ENCODE measurements at regions not wholly inside any gene's neighbourhood (a gene's known extent, or its start where the extent isn't known, plus 50 kb on each side); places are given as distances from the start of the nearest gene placed in this dataset.

- Histone ChIP-seq H3K9me2 (ENCODE audit: insufficient read depth, low read length) (no peaks in the 10 kb centered on the region), H3K27ac (ENCODE audit: low read length) (no peak overlapping the region), H2AFZ (ENCODE audit: low read depth, low read length) (no peak overlapping the region), H3K27me3 (ENCODE audit: insufficient read depth, low read depth, low read length) (no peaks in the 10 kb centered on the region), H3F3A (ENCODE audit: insufficient read depth, low read length, poor library complexity, severe bottlenecking) (no peaks in the 10 kb centered on the region), H4K20me1 (ENCODE audit: insufficient read depth) (no peaks in the 10 kb centered on the region), H3K9ac (ENCODE audit: low read length) (no peak overlapping the region), H3K4me3 (ENCODE audit: low read length) (no peak overlapping the region), H3K9me3 (ENCODE audit: low read length) (no peaks in the 10 kb centered on the region), H3K4me2 (ENCODE audit: low read length) (no peak overlapping the region), H3K79me2 (replicated peaks; ENCODE audit: insufficient read depth, low read length) (no peaks in the 10 kb centered on the region), H3K36me3 (ENCODE audit: insufficient read depth, low read length) (no peaks in the 10 kb centered on the region)
- TF ChIP-seq SMC3 (conservative IDR thresholded peaks at IDR 0.05; ENCODE audit: poor library complexity): no peak
- no peak for TF ChIP-seq RAD21 (conservative IDR thresholded peaks at IDR 0.05)
- no peak for TF ChIP-seq MXI1 (conservative IDR thresholded peaks at IDR 0.05; ENCODE audit: poor library complexity, severe bottlenecking)
- no peak for TF ChIP-seq EP300 (conservative IDR thresholded peaks at IDR 0.05; ENCODE audit: poor library complexity, severe bottlenecking)
- no peak for TF ChIP-seq TAF1 (IDR thresholded peaks at IDR 0.05; ENCODE audit: low read depth)
- no peak for TF ChIP-seq REST (IDR thresholded peaks at IDR 0.05; ENCODE audit: borderline replicate concordance)
- TF ChIP-seq CTCF (IDR thresholded peaks at IDR 0.05; ENCODE audit: poor library complexity, severe bottlenecking): no peak
- no peak for TF ChIP-seq EZH2 (IDR thresholded peaks at IDR 0.05; ENCODE audit: borderline replicate concordance, insufficient read depth, low read length, poor library complexity, severe bottlenecking)
- TF ChIP-seq POLR2AphosphoS5 (IDR thresholded peaks at IDR 0.05): no peak
Measured at GRCh38 chr5:91797576-91797975, 414.5 kb upstream of the ARRDC3 start.

GRCh38 chr5:91794856-91795548, 411.9 kb upstream of the ARRDC3 start:
- H3K9me3 ChIP-seq (ENCODE audit: low read length): no peaks in the 10 kb centered on the region
- no peak overlapping the region for H3K4me3 ChIP-seq (ENCODE audit: low read length)
- no peaks in the 10 kb centered on the region for H3F3A ChIP-seq (ENCODE audit: insufficient read depth, low read length, poor library complexity, severe bottlenecking)
- no peaks in the 10 kb centered on the region for H3K79me2 ChIP-seq (replicated peaks; ENCODE audit: insufficient read depth, low read length)
- no peak overlapping the region for H2AFZ ChIP-seq (ENCODE audit: low read depth, low read length)
- no peaks in the 10 kb centered on the region for H3K36me3 ChIP-seq (ENCODE audit: insufficient read depth, low read length)
- H4K20me1 ChIP-seq (ENCODE audit: insufficient read depth): no peaks in the 10 kb centered on the region
- TF ChIP-seq POLR2AphosphoS5 (IDR thresholded peaks at IDR 0.05) (no peak), MXI1 (conservative IDR thresholded peaks at IDR 0.05; ENCODE audit: poor library complexity, severe bottlenecking) (no peak), RAD21 (conservative IDR thresholded peaks at IDR 0.05) (no peak), EZH2 (IDR thresholded peaks at IDR 0.05; ENCODE audit: borderline replicate concordance, insufficient read depth, low read length, poor library complexity, severe bottlenecking) (no peak), CTCF (IDR thresholded peaks at IDR 0.05; ENCODE audit: poor library complexity, severe bottlenecking) (no peak), SMC3 (conservative IDR thresholded peaks at IDR 0.05; ENCODE audit: poor library complexity) (no peak), TAF1 (IDR thresholded peaks at IDR 0.05; ENCODE audit: low read depth) (no peak), EP300 (conservative IDR thresholded peaks at IDR 0.05; ENCODE audit: poor library complexity, severe bottlenecking) (no peak), REST (IDR thresholded peaks at IDR 0.05; ENCODE audit: borderline replicate concordance) (no peak)
- no peaks in the 10 kb centered on the region for H3K27me3 ChIP-seq (ENCODE audit: insufficient read depth, low read depth, low read length)
- H3K9me2 ChIP-seq (ENCODE audit: insufficient read depth, low read length): no peaks in the 10 kb centered on the region
- no peak overlapping the region for H3K9ac ChIP-seq (ENCODE audit: low read length)
- no peak overlapping the region for H3K4me2 ChIP-seq (ENCODE audit: low read length)
- H3K27ac ChIP-seq (ENCODE audit: low read length): no peak overlapping the region
